Mesendoderm (in vitro differentiated cells): ENCODE measurements at regions not wholly inside any gene's neighbourhood (a gene's known extent, or its start where the extent isn't known, plus 50 kb on each side); places are given as distances from the start of the nearest gene placed in this dataset.

Experiments
- DNase-seq: peaks from one replicate; pipeline ENCODE4 v3.0.0; 2013
- H2AK5ac ChIP-seq: 2 replicates; pipeline ENCODE4 v1.6.1; 2013; ENCODE audit warnings: low read length, inconsistent platforms
- H2BK120ac ChIP-seq: 2 replicates; pipeline ENCODE4 v1.6.1; 2013; ENCODE audit warnings: low read depth, mild to moderate bottlenecking, low read length, moderate library complexity, mixed read lengths
- H2BK15ac ChIP-seq: replicated peaks from 2 replicates; pipeline ENCODE4 v1.6.1; 2013; ENCODE audit warnings: low read depth, mild to moderate bottlenecking, moderate library complexity
- H2BK5ac ChIP-seq: 2 replicates; pipeline ENCODE4 v1.6.1; 2013; ENCODE audit warnings: low read length, inconsistent platforms
- H3K18ac ChIP-seq: 2 replicates; pipeline ENCODE4 v1.6.1; 2013; ENCODE audit warnings: mild to moderate bottlenecking, low read length, mixed read lengths
- H3K23ac ChIP-seq: one replicate; pipeline ENCODE4 v1.6.1; 2013; ENCODE audit warnings: low read length
- H3K27ac ChIP-seq: 2 replicates; pipeline ENCODE4 v1.5.1; 2013; ENCODE audit warnings: low read depth, mild to moderate bottlenecking, inconsistent platforms, low read length, moderate library complexity
- H3K27me3 ChIP-seq: 2 replicates; pipeline ENCODE4 v1.6.1; 2013; ENCODE audit warnings: low read length, control low read depth, mild to moderate bottlenecking, inconsistent platforms; ENCODE audit not compliant: insufficient read depth, poor library complexity
- H3K36me3 ChIP-seq: 2 replicates; pipeline ENCODE4 v1.6.1; 2013; ENCODE audit warnings: low read length, inconsistent platforms; ENCODE audit not compliant: control insufficient read depth, insufficient read depth
- H3K4ac ChIP-seq: one replicate; pipeline ENCODE4 v1.6.1; 2013; ENCODE audit warnings: low read depth, mild to moderate bottlenecking, low read length, moderate library complexity
- H3K4me1 ChIP-seq: 2 replicates; pipeline ENCODE4 v1.6.1; 2013; ENCODE audit warnings: low read depth, low read length, inconsistent platforms; ENCODE audit not compliant: control insufficient read depth
- H3K4me2 ChIP-seq: 2 replicates; pipeline ENCODE4 v1.6.1; 2013; ENCODE audit warnings: low read length
- H3K4me3 ChIP-seq: 2 replicates; pipeline ENCODE4 v1.5.1; 2013; ENCODE audit warnings: mild to moderate bottlenecking, low read length
- H3K56ac ChIP-seq: one replicate; pipeline ENCODE4 v1.6.1; 2013; ENCODE audit warnings: low read length
- H3K79me1 ChIP-seq: 2 replicates; pipeline ENCODE4 v1.6.1; 2013; ENCODE audit warnings: low read length, inconsistent platforms
- H3K79me2 ChIP-seq: 2 replicates; pipeline ENCODE4 v1.6.1; 2013; ENCODE audit warnings: mild to moderate bottlenecking, low read length; ENCODE audit not compliant: control insufficient read depth, insufficient read depth
- H3K9ac ChIP-seq: 2 replicates; pipeline ENCODE4 v1.6.1; 2013; ENCODE audit warnings: low read length, inconsistent platforms
- H4K5ac ChIP-seq: one replicate; pipeline ENCODE4 v1.6.1; 2013; ENCODE audit warnings: low read length
- H4K8ac ChIP-seq: one replicate; pipeline ENCODE4 v1.6.1; 2013; ENCODE audit warnings: low read depth, mild to moderate bottlenecking, control low read depth, low read length, moderate library complexity
- WGBS: extraction: QIAGEN DNeasy Blood & Tissue Kit; methylation state at CpG from one replicate; pipeline ENCODE4 v1.1.7; 2013; ENCODE audit warnings: low lambda C conversion rate, missing lambda C conversion rate; ENCODE audit not compliant: insufficient coverage; ENCODE audit errors: extremely low coverage; 5-methylcytosine and 5-hydroxymethylcytosine counted together

DNA sequence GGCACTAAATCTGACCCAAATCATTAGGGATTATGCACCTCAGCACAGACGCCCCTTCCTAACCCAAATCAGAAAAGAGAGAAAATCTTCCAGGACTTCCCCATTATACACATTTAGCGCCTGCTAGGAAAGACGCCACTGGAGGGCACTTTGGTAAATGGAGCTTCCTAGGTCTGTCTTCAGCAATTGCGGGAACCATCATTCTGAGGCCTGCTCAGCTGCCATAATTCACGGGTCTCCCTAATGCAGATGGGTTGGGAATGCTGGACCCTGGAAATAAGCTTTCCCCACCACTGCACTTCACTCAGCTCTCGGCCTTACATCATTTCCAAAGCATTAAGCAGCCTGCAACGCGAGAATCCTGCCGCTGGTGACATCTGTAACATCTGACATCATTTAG is 86.2 kb upstream of the OPCML start:
- H3K9ac ChIP-seq = no peak overlapping the region
- no peak overlapping the region for H2AK5ac ChIP-seq
- no peaks in the 10 kb centered on the region for H3K4me1 ChIP-seq
- no peak overlapping the region for H3K4me2 ChIP-seq
- H2BK15ac ChIP-seq = no peak overlapping the region
- no peak overlapping the region for H4K8ac ChIP-seq
- H2BK5ac ChIP-seq = no peak overlapping the region
- no peaks in the 10 kb centered on the region for H3K36me3 ChIP-seq
- DNase-seq = peak; percentile 63
- no peak overlapping the region for H3K4me3 ChIP-seq
- H3K23ac ChIP-seq = no peak overlapping the region
- no CpG with 5 or more reads among the region's 9 CpGs for WGBS
- no peak overlapping the region for H3K18ac ChIP-seq
- H2BK120ac ChIP-seq = no peak overlapping the region
- H3K79me1 ChIP-seq = no peaks in the 10 kb centered on the region
- no peaks in the 10 kb centered on the region for H3K79me2 ChIP-seq
- H3K56ac ChIP-seq = no peak overlapping the region
- H3K4ac ChIP-seq = no peak overlapping the region
- H4K5ac ChIP-seq = no peak overlapping the region
- no peaks in the 10 kb centered on the region for H3K27me3 ChIP-seq
- no peak overlapping the region for H3K27ac ChIP-seq

DNA sequence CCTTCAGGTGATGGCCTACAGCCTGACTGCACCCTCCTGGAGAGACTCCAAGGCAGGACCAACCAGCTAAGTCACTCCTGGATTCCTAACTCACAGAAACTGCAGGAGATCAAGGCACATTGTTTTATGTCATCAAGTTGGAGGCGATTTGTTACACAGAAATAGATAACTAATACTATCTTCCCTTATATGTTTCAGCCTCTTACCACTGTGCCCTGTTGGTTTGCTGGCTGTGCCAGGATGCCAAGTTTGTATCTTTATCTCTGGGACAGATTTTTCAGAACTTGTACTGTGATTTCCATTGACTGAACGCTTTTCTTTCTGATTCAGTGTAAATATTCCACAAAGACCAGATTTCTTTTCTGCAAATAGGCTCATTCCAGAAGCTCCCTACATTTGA is 76.2 kb upstream of the OPCML start:
- WGBS = no CpG with 5 or more reads among the region's 2 CpGs

DNA sequence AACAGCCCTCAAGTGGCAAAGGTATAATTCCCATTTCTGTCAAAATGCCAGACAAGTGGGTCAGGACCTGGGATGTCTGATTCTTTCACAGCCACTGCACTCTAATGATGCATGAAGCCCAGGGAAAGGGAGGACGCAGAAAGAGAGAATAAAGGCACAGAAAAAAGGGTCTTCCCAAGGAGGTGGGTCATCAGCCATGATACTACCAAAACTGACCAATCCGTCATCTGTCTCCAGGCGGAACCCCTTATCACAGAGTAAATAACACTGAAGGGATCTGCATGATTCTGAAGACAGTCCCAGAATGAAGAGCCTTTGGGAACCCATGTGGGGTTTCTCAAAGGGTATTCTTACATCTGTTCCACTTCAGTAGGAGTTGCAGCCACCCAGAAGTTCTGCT is 73.8 kb upstream of the OPCML start:
- no peaks in the 10 kb centered on the region for H3K79me2 ChIP-seq
- no peak overlapping the region for H3K23ac ChIP-seq
- H3K4me1 ChIP-seq = no peaks in the 10 kb centered on the region
- no peaks in the 10 kb centered on the region for H3K79me1 ChIP-seq
- no peak overlapping the region for H3K4ac ChIP-seq
- no peak overlapping the region for H3K4me2 ChIP-seq
- no peaks in the 10 kb centered on the region for H3K27me3 ChIP-seq
- H3K36me3 ChIP-seq = no peaks in the 10 kb centered on the region
- H2BK120ac ChIP-seq = no peak overlapping the region
- H2AK5ac ChIP-seq = no peak overlapping the region
- no peak overlapping the region for H4K5ac ChIP-seq
- H3K9ac ChIP-seq = no peak overlapping the region
- no peak overlapping the region for H3K27ac ChIP-seq
- no peak overlapping the region for H3K56ac ChIP-seq
- no peak overlapping the region for H3K18ac ChIP-seq
- no peak overlapping the region for H4K8ac ChIP-seq
- H3K4me3 ChIP-seq = no peak overlapping the region
- H2BK5ac ChIP-seq = no peak overlapping the region
- no CpG with 5 or more reads among the region's 3 CpGs for WGBS
- H2BK15ac ChIP-seq = no peak overlapping the region
- no peak for DNase-seq

More for the DNA sequence above, 76.2 kb upstream of the OPCML start:
- Histone ChIP-seq H3K79me1 (no peaks in the 10 kb centered on the region), H3K9ac (no peak overlapping the region), H3K4me3 (no peak overlapping the region), H3K36me3 (no peaks in the 10 kb centered on the region), H3K4ac (no peak overlapping the region), H3K56ac (no peak overlapping the region), H2BK5ac (no peak overlapping the region), H2BK15ac (no peak overlapping the region), H2AK5ac (no peak overlapping the region), H3K18ac (no peak overlapping the region), H3K23ac (no peak overlapping the region), H4K5ac (no peak overlapping the region), H3K79me2 (no peaks in the 10 kb centered on the region), H3K27me3 (no peaks in the 10 kb centered on the region), H3K27ac (no peak overlapping the region), H3K4me1 (no peaks in the 10 kb centered on the region), H4K8ac (no peak overlapping the region), H2BK120ac (no peak overlapping the region), H3K4me2 (no peak overlapping the region)
- DNase-seq = no peak

DNA sequence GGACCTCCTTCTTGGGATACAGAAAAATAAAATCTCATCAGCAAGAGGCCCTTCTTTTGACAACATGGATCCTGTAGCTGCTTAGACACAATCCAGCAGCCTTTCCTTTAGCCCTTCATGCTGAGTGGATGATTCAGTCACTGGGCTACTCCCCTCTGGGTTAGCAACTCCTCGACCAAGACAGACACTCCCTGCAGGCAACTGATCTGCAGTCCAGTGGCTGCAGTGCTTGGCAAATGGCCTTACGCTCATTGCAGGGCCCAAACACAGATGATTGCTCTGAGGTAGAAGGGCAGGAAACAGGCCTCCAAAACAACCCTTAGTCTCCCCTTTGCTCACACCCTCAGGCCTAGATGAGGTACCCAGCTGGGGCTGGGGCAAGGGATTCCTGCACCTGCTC is 73.2 kb upstream of the OPCML start:
- WGBS = no CpG with 5 or more reads among the region's 2 CpGs
- no peak overlapping the region for H3K9ac ChIP-seq
- H3K79me2 ChIP-seq = no peaks in the 10 kb centered on the region

DNA sequence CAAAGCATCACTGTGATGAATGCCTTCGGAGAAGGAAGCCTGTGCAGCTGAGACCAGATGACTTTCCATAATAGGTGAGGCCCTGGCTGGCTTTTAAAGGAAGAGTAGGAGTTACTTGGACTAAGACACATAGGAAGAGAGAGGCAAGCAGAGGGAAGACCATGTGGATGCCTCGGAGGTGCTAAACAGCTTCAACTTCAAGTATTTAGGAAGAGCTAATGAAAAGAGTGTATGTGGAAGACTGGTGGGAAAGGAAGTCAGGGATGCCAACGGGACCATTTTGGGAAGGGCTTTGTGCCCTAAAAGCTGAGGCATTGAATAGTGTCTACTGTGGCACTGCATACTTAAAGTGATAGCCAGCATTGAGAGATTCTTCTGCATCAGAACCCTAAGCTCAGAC is 69.3 kb upstream of the OPCML start:
- Histone ChIP-seq H3K79me2 (no peaks in the 10 kb centered on the region), H3K56ac (no peak overlapping the region), H4K5ac (no peak overlapping the region), H3K4ac (no peak overlapping the region), H3K4me3 (no peak overlapping the region), H2BK5ac (no peak overlapping the region), H3K18ac (no peak overlapping the region), H2BK120ac (no peak overlapping the region), H3K4me1 (no peaks in the 10 kb centered on the region), H2BK15ac (no peak overlapping the region), H3K4me2 (no peak overlapping the region), H3K27me3 (no peaks in the 10 kb centered on the region), H2AK5ac (no peak overlapping the region), H3K27ac (no peak overlapping the region), H4K8ac (no peak overlapping the region), H3K36me3 (no peaks in the 10 kb centered on the region), H3K23ac (no peak overlapping the region), H3K9ac (no peak overlapping the region), H3K79me1 (no peaks in the 10 kb centered on the region)
- DNase-seq = no peak
- WGBS = no CpG with 5 or more reads among the region's 3 CpGs

More for the DNA sequence above, 73.2 kb upstream of the OPCML start:
- Histone ChIP-seq H3K36me3 (no peaks in the 10 kb centered on the region), H2AK5ac (no peak overlapping the region), H4K5ac (no peak overlapping the region), H2BK15ac (no peak overlapping the region), H3K4ac (no peak overlapping the region), H4K8ac (no peak overlapping the region), H3K4me3 (no peak overlapping the region), H3K23ac (no peak overlapping the region), H3K79me1 (no peaks in the 10 kb centered on the region), H2BK120ac (no peak overlapping the region), H3K56ac (no peak overlapping the region), H2BK5ac (no peak overlapping the region), H3K27ac (no peak overlapping the region), H3K18ac (no peak overlapping the region), H3K4me2 (no peak overlapping the region), H3K4me1 (no peaks in the 10 kb centered on the region), H3K27me3 (no peaks in the 10 kb centered on the region)
- DNase-seq = peak; percentile 13

DNA sequence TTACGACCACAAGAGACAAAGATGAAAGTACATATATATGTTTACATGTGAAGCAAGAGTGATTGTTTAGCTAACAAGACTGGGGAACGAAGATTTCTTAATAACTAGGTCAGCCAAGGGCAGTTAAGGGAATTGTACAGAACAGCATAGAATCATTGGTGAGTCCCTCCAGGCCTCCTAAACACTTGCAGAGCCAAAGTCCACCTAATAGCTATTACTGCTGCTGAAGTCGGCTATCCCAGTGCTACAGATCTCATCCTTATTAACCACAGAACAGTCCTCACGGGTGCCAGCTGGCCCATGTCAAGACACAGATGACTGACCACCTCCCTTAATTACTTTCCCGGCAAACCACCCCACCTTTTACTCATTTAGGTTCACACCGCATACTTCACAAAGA is 68.5 kb upstream of the OPCML start:
- H2AK5ac ChIP-seq = no peak overlapping the region
- no peak overlapping the region for H4K8ac ChIP-seq
- WGBS = no CpG with 5 or more reads among the region's 6 CpGs

More for the DNA sequence above, 68.5 kb upstream of the OPCML start:
- Histone ChIP-seq H2BK15ac (no peak overlapping the region), H3K18ac (no peak overlapping the region), H3K9ac (no peak overlapping the region), H4K5ac (no peak overlapping the region), H3K23ac (no peak overlapping the region), H3K79me2 (no peaks in the 10 kb centered on the region), H3K4ac (no peak overlapping the region), H3K4me2 (no peak overlapping the region), H3K4me1 (no peaks in the 10 kb centered on the region), H3K56ac (no peak overlapping the region), H2BK5ac (no peak overlapping the region), H3K27me3 (no peaks in the 10 kb centered on the region), H3K36me3 (no peaks in the 10 kb centered on the region), H3K4me3 (no peak overlapping the region), H2BK120ac (no peak overlapping the region), H3K79me1 (no peaks in the 10 kb centered on the region), H3K27ac (no peak overlapping the region)
- no peak for DNase-seq
